Progenitor cell of endocrine pancreas (in vitro differentiated cells): ENCODE measurements at regions not wholly inside any gene's neighbourhood (a gene's known extent, or its start where the extent isn't known, plus 50 kb on each side); places are given as distances from the start of the nearest gene placed in this dataset.

Experiments
- DNase-seq: peaks from one replicate; pipeline ENCODE4 v3.0.0; 2021; ENCODE audit warnings: low spot score; ENCODE audit not compliant: unreplicated experiment
- H3K27ac Mint-ChIP-seq: 2 replicates; pipeline ENCODE4 v1.8.0; 2021; ENCODE audit warnings: mild to moderate bottlenecking, moderate library complexity, mixed read lengths
- H3K27me3 Mint-ChIP-seq: 2 replicates; pipeline ENCODE4 v1.8.0; 2021; ENCODE audit warnings: mixed read lengths
- H3K36me3 Mint-ChIP-seq: 2 replicates; pipeline ENCODE4 v1.8.0; 2022; ENCODE audit warnings: mixed read lengths; ENCODE audit not compliant: insufficient read depth
- H3K4me1 Mint-ChIP-seq: 2 replicates; pipeline ENCODE4 v1.8.0; 2021; ENCODE audit warnings: low read depth, mixed read lengths
- H3K4me3 Mint-ChIP-seq: 2 replicates; pipeline ENCODE4 v1.8.0; 2021; ENCODE audit warnings: low read depth, mild to moderate bottlenecking, moderate library complexity, mixed read lengths
- H3K9me3 Mint-ChIP-seq: 2 replicates; pipeline ENCODE4 v1.8.0; 2021; ENCODE audit warnings: low read depth, mixed read lengths
- TF ChIP-seq, protein P1 (sequence below): fragments of 200-600 bp; sonication (generic); IDR thresholded peaks from one replicate; pipeline ENCODE4 v1.5.0; 2021; ENCODE audit warnings: antibody characterized with exemption, mild to moderate bottlenecking; ENCODE audit not compliant: unreplicated experiment

DNA sequence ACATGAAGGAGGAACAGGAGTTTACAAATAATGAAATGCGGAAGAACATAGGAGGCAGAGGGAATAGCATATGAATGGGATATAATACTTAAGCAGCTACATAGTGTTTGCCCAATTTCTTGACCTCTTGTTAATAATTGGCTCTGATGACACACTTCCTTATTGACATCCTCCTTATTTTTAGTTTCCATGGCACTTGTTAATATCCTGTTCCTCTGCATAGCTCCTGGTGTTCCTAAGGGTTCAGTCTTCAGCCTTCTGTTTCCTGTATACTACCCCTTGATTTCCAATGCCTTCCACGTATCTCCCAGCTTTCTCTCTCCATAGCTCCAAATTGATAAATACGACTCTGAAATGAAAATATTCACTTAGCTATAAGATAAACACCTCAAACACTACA, 663.8 kb upstream of the API5 start:
- Mint-ChIP-seq H3K4me1 (peaks cover 15% of the 10 kb centered on the region), H3K36me3 (no peaks in the 10 kb centered on the region), H3K27ac (no peak overlapping the region)

DNA sequence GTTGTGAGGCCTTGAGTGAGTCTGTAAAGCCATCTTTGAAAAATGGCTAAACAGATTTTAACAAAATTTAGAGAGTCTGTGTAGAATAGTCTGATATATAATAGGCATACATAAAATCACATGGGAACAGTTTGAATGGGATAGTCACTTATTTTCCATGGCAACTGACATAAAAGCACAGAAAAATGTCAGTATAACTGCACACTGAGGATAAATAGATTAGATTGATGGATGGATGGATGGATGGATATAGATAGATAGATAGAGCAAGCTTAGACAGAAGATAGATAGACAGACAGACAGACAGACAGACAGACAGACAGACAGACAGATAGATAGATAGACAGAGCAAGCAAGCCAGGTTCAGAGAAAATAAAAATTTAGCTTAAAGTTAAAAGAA, 660.2 kb upstream of the API5 start:
- no peak overlapping the region for H3K27ac Mint-ChIP-seq

More for the DNA sequence above, 663.8 kb upstream of the API5 start:
- TF ChIP-seq, protein P1, sequence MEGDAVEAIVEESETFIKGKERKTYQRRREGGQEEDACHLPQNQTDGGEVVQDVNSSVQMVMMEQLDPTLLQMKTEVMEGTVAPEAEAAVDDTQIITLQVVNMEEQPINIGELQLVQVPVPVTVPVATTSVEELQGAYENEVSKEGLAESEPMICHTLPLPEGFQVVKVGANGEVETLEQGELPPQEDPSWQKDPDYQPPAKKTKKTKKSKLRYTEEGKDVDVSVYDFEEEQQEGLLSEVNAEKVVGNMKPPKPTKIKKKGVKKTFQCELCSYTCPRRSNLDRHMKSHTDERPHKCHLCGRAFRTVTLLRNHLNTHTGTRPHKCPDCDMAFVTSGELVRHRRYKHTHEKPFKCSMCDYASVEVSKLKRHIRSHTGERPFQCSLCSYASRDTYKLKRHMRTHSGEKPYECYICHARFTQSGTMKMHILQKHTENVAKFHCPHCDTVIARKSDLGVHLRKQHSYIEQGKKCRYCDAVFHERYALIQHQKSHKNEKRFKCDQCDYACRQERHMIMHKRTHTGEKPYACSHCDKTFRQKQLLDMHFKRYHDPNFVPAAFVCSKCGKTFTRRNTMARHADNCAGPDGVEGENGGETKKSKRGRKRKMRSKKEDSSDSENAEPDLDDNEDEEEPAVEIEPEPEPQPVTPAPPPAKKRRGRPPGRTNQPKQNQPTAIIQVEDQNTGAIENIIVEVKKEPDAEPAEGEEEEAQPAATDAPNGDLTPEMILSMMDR = no peak
- H3K27me3 Mint-ChIP-seq = no peaks in the 10 kb centered on the region
- H3K9me3 Mint-ChIP-seq = no peaks in the 10 kb centered on the region
- DNase-seq = no peak
- H3K4me3 Mint-ChIP-seq = no peak overlapping the region

DNA sequence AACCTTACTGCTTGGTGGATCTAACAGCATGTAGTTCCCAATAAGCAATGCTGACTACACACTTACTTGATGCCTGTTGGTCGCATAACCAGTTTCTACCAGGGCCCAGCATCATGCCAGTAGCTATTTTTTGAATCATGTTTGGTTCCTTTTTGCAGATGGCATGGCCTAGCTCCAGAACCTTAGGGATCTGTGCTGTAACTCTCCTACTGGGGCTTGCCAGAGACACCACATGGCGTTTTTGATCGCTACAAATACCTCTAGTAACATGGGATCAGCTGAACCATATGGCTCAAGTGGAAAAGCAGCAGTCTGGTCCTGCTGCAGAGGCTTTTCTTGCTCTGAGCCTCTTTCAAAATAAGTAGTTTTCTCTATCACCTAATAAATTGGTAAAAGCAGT, 654.6 kb upstream of the API5 start:
- H3K27me3 Mint-ChIP-seq = no peaks in the 10 kb centered on the region
- no peak overlapping the region for H3K27ac Mint-ChIP-seq
- DNase-seq = no peak
- no peaks in the 10 kb centered on the region for H3K4me1 Mint-ChIP-seq
- H3K4me3 Mint-ChIP-seq = no peak overlapping the region
- H3K36me3 Mint-ChIP-seq = no peaks in the 10 kb centered on the region
- TF ChIP-seq, protein P1 = no peak
- H3K9me3 Mint-ChIP-seq = no peaks in the 10 kb centered on the region

More for the DNA sequence above, 660.2 kb upstream of the API5 start:
- no peaks in the 10 kb centered on the region for H3K9me3 Mint-ChIP-seq
- DNase-seq = no peak
- no peaks in the 10 kb centered on the region for H3K27me3 Mint-ChIP-seq
- TF ChIP-seq, protein P1 = no peak
- peaks cover 8% of the 10 kb centered on the region for H3K4me1 Mint-ChIP-seq
- H3K36me3 Mint-ChIP-seq = no peaks in the 10 kb centered on the region
- H3K4me3 Mint-ChIP-seq = no peak overlapping the region

DNA sequence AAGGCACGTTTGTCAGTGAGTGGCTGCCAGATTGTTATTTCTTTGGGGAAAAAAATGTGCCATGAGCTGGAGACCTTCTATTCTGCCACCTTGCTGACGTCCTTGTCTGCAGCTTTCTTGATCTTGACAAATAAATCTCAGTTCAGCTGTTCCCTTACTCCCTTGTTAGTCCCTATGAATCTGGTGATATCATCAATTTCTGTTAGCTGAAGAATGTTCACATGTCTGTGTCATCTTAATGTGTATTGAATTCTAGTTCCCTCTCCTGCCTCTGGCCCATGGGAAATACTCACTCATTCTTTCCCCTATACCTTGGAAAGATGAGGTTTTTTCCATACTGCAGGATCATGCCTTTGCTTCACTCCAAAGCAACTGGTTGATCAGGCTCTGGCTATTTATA, 649.9 kb upstream of the API5 start:
- H3K4me1 Mint-ChIP-seq = no peaks in the 10 kb centered on the region
- H3K4me3 Mint-ChIP-seq = no peak overlapping the region
- no peaks in the 10 kb centered on the region for H3K27me3 Mint-ChIP-seq
- no peak overlapping the region for H3K27ac Mint-ChIP-seq
- H3K36me3 Mint-ChIP-seq = no peaks in the 10 kb centered on the region
- no peaks in the 10 kb centered on the region for H3K9me3 Mint-ChIP-seq
- TF ChIP-seq, protein P1 = no peak
- DNase-seq = no peak

DNA sequence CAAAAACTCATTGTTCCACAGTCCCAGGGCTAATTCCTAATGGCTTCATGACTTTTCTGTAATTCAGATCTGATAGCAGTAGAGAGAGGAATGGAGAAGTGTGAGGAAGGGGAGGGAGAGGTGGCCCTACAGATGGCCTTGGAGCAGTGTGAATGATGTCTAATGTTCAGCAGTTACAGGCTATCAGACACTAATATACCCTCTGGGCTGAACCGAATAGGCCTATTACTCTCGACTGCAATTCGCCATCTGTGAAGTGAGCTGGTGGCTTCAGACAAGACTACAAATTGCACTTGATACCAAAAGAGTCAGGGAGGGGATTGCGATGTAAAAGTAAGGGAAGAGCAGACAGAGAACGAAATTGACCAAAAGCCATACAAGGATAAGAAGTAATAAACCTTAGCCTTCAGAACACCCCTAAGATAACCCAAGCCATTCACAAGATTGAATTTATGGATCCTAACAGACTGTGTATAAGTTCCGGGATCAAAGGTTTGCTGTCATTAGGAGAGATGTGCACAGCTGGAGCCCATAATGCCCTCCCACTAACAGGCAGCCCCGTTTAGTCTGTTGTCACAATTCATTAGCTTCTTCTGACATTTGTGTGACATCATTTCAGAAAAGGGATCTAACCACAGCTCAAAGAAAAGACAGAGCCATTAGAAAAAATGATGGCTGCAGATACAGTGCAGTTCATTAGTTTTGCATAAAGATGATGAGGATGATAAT, 642.4 kb upstream of the API5 start:
- no peak for DNase-seq
- H3K4me3 Mint-ChIP-seq = no peak overlapping the region
- H3K27ac Mint-ChIP-seq = no peak overlapping the region
- H3K27me3 Mint-ChIP-seq = no peaks in the 10 kb centered on the region
- H3K9me3 Mint-ChIP-seq = peaks cover 3% of the 10 kb centered on the region
- TF ChIP-seq, protein P1 = no peak
- H3K4me1 Mint-ChIP-seq = no peaks in the 10 kb centered on the region
- H3K36me3 Mint-ChIP-seq = no peaks in the 10 kb centered on the region
